GM12873 (cell line): ENCODE measurements at regions not wholly inside any gene's neighbourhood (a gene's known extent, or its start where the extent isn't known, plus 50 kb on each side); places are given as distances from the start of the nearest gene placed in this dataset.

ENCODE experiments used
- CTCF ChIP-seq: IDR thresholded peaks from 2 replicates; pipeline ENCODE4 v1.5.1; 2012; ENCODE audit warnings: low read depth, mild to moderate bottlenecking, moderate library complexity, low read length, control low read depth; ENCODE audit not compliant: insufficient read depth; ENCODE audit errors: missing control alignments

GRCh38 chr16:80015566-80015965 lies 415.0 kb upstream of the MAF start:
- no peak for TF ChIP-seq CTCF

GRCh38 chr16:80014241-80014939 lies 413.9 kb upstream of the MAF start:
- TF ChIP-seq CTCF, result no peak

GRCh38 chr16:80012586-80012985 lies 412.0 kb upstream of the MAF start:
- no peak for TF ChIP-seq CTCF

GRCh38 chr16:80009971-80010659 lies 409.6 kb upstream of the MAF start:
- no peak for TF ChIP-seq CTCF

GRCh38 chr16:80008857-80009256 lies 408.3 kb upstream of the MAF start:
- no peak for TF ChIP-seq CTCF

- TF ChIP-seq CTCF, result no peak
Observed at GRCh38 chr16:80007231-80007630, 406.7 kb upstream of the MAF start.

GRCh38 chr16:80006241-80007215 lies 406.0 kb upstream of the MAF start:
- no peak for TF ChIP-seq CTCF
